ENCODE measurements at regions not wholly inside any gene's neighbourhood (a gene's known extent, or its start where the extent isn't known, plus 50 kb on each side); places are given as distances from the start of the nearest gene placed in this dataset.

GRCh38 chr1:200317236-200317635 is 92.6 kb downstream of the ZNF281 start:
- TF ChIP-seq CTCF (IDR thresholded peaks at IDR 0.05), result no peak
- no peak for TF ChIP-seq POLR2A (IDR thresholded peaks at IDR 0.05)

Measured in right lobe of liver (tissue), 4 donors.